ENCODE measurements at regions not wholly inside any gene's neighbourhood (a gene's known extent, or its start where the extent isn't known, plus 50 kb on each side); places are given as distances from the start of the nearest gene placed in this dataset.
"Not testable (repeated sequence)": the region's sequence is repeated elsewhere in the genome, so short reads cannot be mapped to it uniquely, and the experiment has no call there.

- intact Hi-C loops (cut with DNase I) = no loop called here
- no peak overlapping the region for H3K4me3 ChIP-seq
- no peak for DNase-seq
- no peaks in the 10 kb centered on the region for H3K4me1 ChIP-seq
- WGBS, 2 donors = 57 to 64% methylated on average over 9 of the region's 9 CpGs
- H3K9me3 ChIP-seq = no peaks in the 10 kb centered on the region
- no peak for TF ChIP-seq POLR2A (IDR thresholded peaks at IDR 0.05)
- no peak for TF ChIP-seq CTCF (IDR thresholded peaks at IDR 0.05)
- H3K36me3 ChIP-seq = no peaks in the 10 kb centered on the region
- no peaks in the 10 kb centered on the region for H3K27me3 ChIP-seq
- no peak overlapping the region for H3K27ac ChIP-seq
These were observed 142.6 kb upstream of the CPHXL start for GRCh38 chr16:75868636-75869632.

- DNase-seq; H3K9me3 ChIP-seq; intact Hi-C loops (cut with DNase I); H3K27ac ChIP-seq; H3K4me3 ChIP-seq; H3K36me3 ChIP-seq; H3K27me3 ChIP-seq; H3K4me1 ChIP-seq: not testable (repeated sequence)
- whole genome bisulfite sequencing, 2 donors = 85 to 86% methylated on average over 3 of the region's 3 CpGs
These were observed 155.0 kb upstream of the CPHXL start for GRCh38 chr16:75881280-75881679.

GRCh38 chr16:75899163-75899562 lies 172.9 kb upstream of the CPHXL start:
- H3K27ac ChIP-seq = no peak overlapping the region
- 16 to 24% methylated on average over 3 of the region's 3 CpGs for WGBS, 2 donors
- intact Hi-C loops (cut with DNase I) = no loop called here

GRCh38 chr16:75908331-75909117 lies 182.2 kb upstream of the CPHXL start:
- H3K27me3 ChIP-seq = no peaks in the 10 kb centered on the region
- no peaks in the 10 kb centered on the region for H3K36me3 ChIP-seq
- DNase-seq = no peak
- intact Hi-C loops (cut with DNase I) = no loop called here
- H3K9me3 ChIP-seq = no peaks in the 10 kb centered on the region
- TF ChIP-seq POLR2A (IDR thresholded peaks at IDR 0.05) (no peak), CTCF (IDR thresholded peaks at IDR 0.05) (no peak)
- no peaks in the 10 kb centered on the region for H3K4me1 ChIP-seq
- WGBS, 2 donors = 63 to 85% methylated on average over 10 of the region's 10 CpGs
- H3K4me3 ChIP-seq = no peak overlapping the region
- H3K27ac ChIP-seq = no peak overlapping the region

More at GRCh38 chr16:75899163-75899562, 172.9 kb upstream of the CPHXL start:
- no peaks in the 10 kb centered on the region for H3K9me3 ChIP-seq
- no peak overlapping the region for H3K4me3 ChIP-seq
- no peaks in the 10 kb centered on the region for H3K27me3 ChIP-seq
- H3K4me1 ChIP-seq = no peaks in the 10 kb centered on the region
- TF ChIP-seq POLR2A (IDR thresholded peaks at IDR 0.05) (no peak), CTCF (IDR thresholded peaks at IDR 0.05) (no peak)
- H3K36me3 ChIP-seq = no peaks in the 10 kb centered on the region
- DNase-seq = no peak

GRCh38 chr16:75909746-75910145 lies 183.5 kb upstream of the CPHXL start:
- Histone ChIP-seq H3K27me3 (no peaks in the 10 kb centered on the region), H3K4me1 (no peaks in the 10 kb centered on the region), H3K9me3 (no peaks in the 10 kb centered on the region), H3K36me3 (no peaks in the 10 kb centered on the region), H3K27ac (no peak overlapping the region), H3K4me3 (no peak overlapping the region)
- intact Hi-C loops (cut with DNase I) = no loop called here
- 27 to 38% methylated on average over 2 of the region's 2 CpGs for WGBS, 2 donors
- DNase-seq = no peak
- no peak for TF ChIP-seq CTCF (IDR thresholded peaks at IDR 0.05)
- TF ChIP-seq POLR2A (IDR thresholded peaks at IDR 0.05) = no peak
